WTC11 (cell line): ENCODE measurements at regions not wholly inside any gene's neighbourhood (a gene's known extent, or its start where the extent isn't known, plus 50 kb on each side); places are given as distances from the start of the nearest gene placed in this dataset.

Experiments
- ATAC-seq: fragments of 200-7000 bp; cut with Tn5 transposase; 2 replicates; pipeline ENCODE4 v1.10.0; 2021; ENCODE audit warnings: mild to moderate bottlenecking, moderate library complexity
- CTCF ChIA-PET: fragments of 300-600 bp; sonication (Branson Sonifier 250); formaldehyde crosslinking; loops from one replicate; lab custom pipeline; 2021; ENCODE audit warnings: antibody characterized with exemption; lab: Charles Lee
- POLR2A ChIA-PET: fragments of 350-600 bp; sonication (Branson Sonifier 250); formaldehyde crosslinking; loops from one replicate; lab custom pipeline; 2021; ENCODE audit warnings: antibody characterized with exemption; lab: Charles Lee
- DNase-seq: peaks from one replicate; pipeline ENCODE4 v3.0.0; 2021; ENCODE audit warnings: low spot score
- H3K27ac Mint-ChIP-seq: 2 replicates; pipeline ENCODE4 v1.8.0; 2021; ENCODE audit warnings: mixed read lengths
- H3K27me3 Mint-ChIP-seq: 2 replicates; pipeline ENCODE4 v1.8.0; 2021; ENCODE audit warnings: low read depth, mild to moderate bottlenecking, moderate library complexity, mixed read lengths
- H3K36me3 Mint-ChIP-seq: 2 replicates; pipeline ENCODE4 v1.8.0; 2021; ENCODE audit warnings: mixed read lengths
- H3K4me1 Mint-ChIP-seq: 2 replicates; pipeline ENCODE4 v1.8.0; 2022; ENCODE audit warnings: mixed read lengths
- H3K4me3 Mint-ChIP-seq: 2 replicates; pipeline ENCODE4 v1.8.0; 2021; ENCODE audit warnings: mild to moderate bottlenecking, moderate library complexity, mixed read lengths
- H3K9me3 Mint-ChIP-seq: 2 replicates; pipeline ENCODE4 v1.8.0; 2021; ENCODE audit warnings: mixed read lengths
- AFF4 ChIP-seq: sonication (generic); formaldehyde crosslinking; IDR thresholded peaks from 2 replicates; pipeline ENCODE4 v1.8.1; 2023; ENCODE audit warnings: mild to moderate bottlenecking, missing genetic modification reagents, borderline replicate concordance
- ATF6 ChIP-seq: sonication (generic); formaldehyde crosslinking; IDR thresholded peaks from 2 replicates; pipeline ENCODE4 v1.8.1; 2023; ENCODE audit warnings: mild to moderate bottlenecking, missing genetic modification reagents
- CREB1 ChIP-seq: sonication (generic); formaldehyde crosslinking; IDR thresholded peaks from 2 replicates; pipeline ENCODE4 v1.8.0; 2023; ENCODE audit warnings: mild to moderate bottlenecking, missing genetic modification reagents
- CREM ChIP-seq: sonication (generic); formaldehyde crosslinking; IDR thresholded peaks from 2 replicates; pipeline ENCODE4 v1.8.1; 2022; ENCODE audit warnings: mild to moderate bottlenecking, missing genetic modification reagents, moderate library complexity
- E2F1 ChIP-seq: sonication (generic); formaldehyde crosslinking; IDR thresholded peaks from 2 replicates; pipeline ENCODE4 v1.8.0; 2022; ENCODE audit warnings: mild to moderate bottlenecking, missing genetic modification reagents
- E2F5 ChIP-seq: sonication (generic); formaldehyde crosslinking; IDR thresholded peaks from 2 replicates; pipeline ENCODE4 v1.8.1; 2022; ENCODE audit warnings: mild to moderate bottlenecking, moderate library complexity, missing genetic modification reagents
- ELF4 ChIP-seq: sonication (generic); formaldehyde crosslinking; IDR thresholded peaks from 2 replicates; pipeline ENCODE4 v1.8.1; 2022; ENCODE audit warnings: low read depth, mild to moderate bottlenecking, moderate library complexity, missing genetic modification reagents
- KAT7 ChIP-seq: sonication (generic); formaldehyde crosslinking; IDR thresholded peaks from 2 replicates; pipeline ENCODE4 v1.8.1; 2023; ENCODE audit warnings: missing genetic modification reagents, mild to moderate bottlenecking, borderline replicate concordance
- OVOL2 ChIP-seq: fragments of 250-450 bp; sonication (Bioruptor Pico); IDR thresholded peaks from 2 replicates; pipeline ENCODE4 v1.9.0; 2021; ENCODE audit warnings: mild to moderate bottlenecking, borderline replicate concordance
- SMAD4 ChIP-seq: sonication (generic); formaldehyde crosslinking; IDR thresholded peaks from 2 replicates; pipeline ENCODE4 v1.8.0; 2022; ENCODE audit warnings: mild to moderate bottlenecking, missing genetic modification reagents
- TEAD1 ChIP-seq: sonication (generic); formaldehyde crosslinking; IDR thresholded peaks from 2 replicates; pipeline ENCODE4 v1.8.0; 2022; ENCODE audit warnings: mild to moderate bottlenecking, missing genetic modification reagents
- TP53 ChIP-seq: sonication (generic); formaldehyde crosslinking; IDR thresholded peaks from 2 replicates; pipeline ENCODE4 v1.8.1; 2023; ENCODE audit warnings: mild to moderate bottlenecking, missing genetic modification reagents
- USF1 ChIP-seq: sonication (generic); formaldehyde crosslinking; IDR thresholded peaks from 2 replicates; pipeline ENCODE4 v1.8.0; 2022; ENCODE audit warnings: mild to moderate bottlenecking, missing genetic modification reagents
- ZMAT4 ChIP-seq: fragments of 250-450 bp; sonication (Bioruptor Pico); IDR thresholded peaks from 2 replicates; pipeline ENCODE4 v1.9.0; 2021; ENCODE audit warnings: mild to moderate bottlenecking
- ZNF121 ChIP-seq: sonication (generic); formaldehyde crosslinking; IDR thresholded peaks from 2 replicates; pipeline ENCODE4 v1.8.0; 2023; ENCODE audit warnings: missing genetic modification reagents
- ZNF138 ChIP-seq: sonication (generic); formaldehyde crosslinking; conservative IDR thresholded peaks from 2 replicates; pipeline ENCODE4 v1.8.1; 2022; ENCODE audit warnings: mild to moderate bottlenecking, moderate library complexity, missing genetic modification reagents
- ZNF512 ChIP-seq: sonication (generic); formaldehyde crosslinking; IDR thresholded peaks from 2 replicates; pipeline ENCODE4 v1.8.1; 2022; ENCODE audit warnings: missing genetic modification reagents, borderline replicate concordance
- ZNF532 ChIP-seq: fragments of 250-450 bp; sonication (Bioruptor Pico); IDR thresholded peaks from 2 replicates; pipeline ENCODE4 v1.9.0; 2021; ENCODE audit warnings: mild to moderate bottlenecking, borderline replicate concordance
- ZSCAN18 ChIP-seq: fragments of 250-450 bp; sonication (Bioruptor Pico); IDR thresholded peaks from 2 replicates; pipeline ENCODE4 v2.1.2; 2022; ENCODE audit warnings: mild to moderate bottlenecking, moderate library complexity

GRCh38 chr14:25843481-25844470, 754.1 kb downstream of the NOVA1 start:
- CTCF ChIA-PET: interaction anchor here (0.5 to 1.3 kb wide), 3 partner anchors 11 to 443 kb away, joined by 3 to 4 read pairs (median 3); no protein-coding TSS in a partner anchor
- H3K27me3 Mint-ChIP-seq: peaks cover 2% of the 10 kb centered on the region
- ATAC-seq: no peak
- no peak for TF ChIP-seq ZMAT4 (CRISPR knock-in tag)
- no peak for TF ChIP-seq E2F5 (CRISPR knock-in tag)
- TF ChIP-seq CREB1: no peak
- no peak for TF ChIP-seq TP53 (CRISPR knock-in tag)
- TF ChIP-seq ZNF532: no peak
- no peak for TF ChIP-seq ATF6 (CRISPR knock-in tag)
- TF ChIP-seq ZNF512 (CRISPR knock-in tag): no peak
- no peak for TF ChIP-seq OVOL2 (CRISPR knock-in tag)
- no peak for TF ChIP-seq ZNF121 (CRISPR knock-in tag)
- no peak for TF ChIP-seq E2F1 (CRISPR knock-in tag)
- no peak for TF ChIP-seq AFF4 (CRISPR knock-in tag)
- TF ChIP-seq ELF4 (CRISPR knock-in tag): no peak
- TF ChIP-seq TEAD1: no peak
- no peak for TF ChIP-seq KAT7
- TF ChIP-seq SMAD4 (CRISPR knock-in tag): no peak
- TF ChIP-seq ZNF138 (CRISPR knock-in tag): no peak
- no peak for TF ChIP-seq CREM
- TF ChIP-seq ZSCAN18 (CRISPR knock-in tag): no peak
- no peak for TF ChIP-seq USF1 (CRISPR knock-in tag)

More at GRCh38 chr14:25843481-25844470, 754.1 kb downstream of the NOVA1 start:
- POLR2A ChIA-PET: no interaction called here
- Mint-ChIP-seq H3K4me3 (no peak overlapping the region), H3K9me3 (no peaks in the 10 kb centered on the region), H3K4me1 (peaks cover 5% of the 10 kb centered on the region), H3K27ac (no peak overlapping the region), H3K36me3 (no peaks in the 10 kb centered on the region)
- no peak for DNase-seq
